ENCODE measurements at regions not wholly inside any gene's neighbourhood (a gene's known extent, or its start where the extent isn't known, plus 50 kb on each side); places are given as distances from the start of the nearest gene placed in this dataset.

DNA sequence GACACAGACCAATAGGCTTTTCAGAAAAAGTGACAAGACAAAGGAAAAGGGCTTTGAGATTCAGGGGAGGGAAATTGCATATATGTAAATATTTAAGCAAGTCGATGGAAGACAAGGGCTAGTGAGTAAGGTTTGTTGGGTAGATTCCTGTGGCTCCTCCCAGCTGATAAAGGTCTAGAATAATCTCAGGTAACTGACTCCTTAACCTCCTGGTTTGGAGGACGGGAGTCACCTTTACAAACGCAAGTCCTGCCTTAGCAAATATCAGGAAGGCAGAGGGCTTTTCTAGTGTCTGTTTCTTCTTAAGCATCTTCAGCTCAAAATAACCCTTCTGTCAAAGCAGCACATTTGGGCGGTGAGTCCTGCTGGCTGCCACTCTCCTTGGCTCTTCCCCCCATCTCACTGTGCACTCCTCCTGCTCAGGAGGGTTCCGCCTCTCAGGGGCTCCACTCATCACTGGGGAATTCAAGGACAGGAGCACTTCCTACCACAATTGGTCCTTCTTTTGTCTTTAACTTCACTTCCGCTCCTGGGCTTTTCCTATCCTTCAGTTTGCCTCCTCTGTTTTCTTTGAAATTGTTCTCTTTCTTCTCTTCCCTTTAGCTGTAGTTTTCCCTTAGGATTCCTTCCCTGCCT is 496.3 kb upstream of the KLF6 start:
- TF ChIP-seq POLR2A (IDR thresholded peaks at IDR 0.05): no peak
- TF ChIP-seq, protein P1, sequence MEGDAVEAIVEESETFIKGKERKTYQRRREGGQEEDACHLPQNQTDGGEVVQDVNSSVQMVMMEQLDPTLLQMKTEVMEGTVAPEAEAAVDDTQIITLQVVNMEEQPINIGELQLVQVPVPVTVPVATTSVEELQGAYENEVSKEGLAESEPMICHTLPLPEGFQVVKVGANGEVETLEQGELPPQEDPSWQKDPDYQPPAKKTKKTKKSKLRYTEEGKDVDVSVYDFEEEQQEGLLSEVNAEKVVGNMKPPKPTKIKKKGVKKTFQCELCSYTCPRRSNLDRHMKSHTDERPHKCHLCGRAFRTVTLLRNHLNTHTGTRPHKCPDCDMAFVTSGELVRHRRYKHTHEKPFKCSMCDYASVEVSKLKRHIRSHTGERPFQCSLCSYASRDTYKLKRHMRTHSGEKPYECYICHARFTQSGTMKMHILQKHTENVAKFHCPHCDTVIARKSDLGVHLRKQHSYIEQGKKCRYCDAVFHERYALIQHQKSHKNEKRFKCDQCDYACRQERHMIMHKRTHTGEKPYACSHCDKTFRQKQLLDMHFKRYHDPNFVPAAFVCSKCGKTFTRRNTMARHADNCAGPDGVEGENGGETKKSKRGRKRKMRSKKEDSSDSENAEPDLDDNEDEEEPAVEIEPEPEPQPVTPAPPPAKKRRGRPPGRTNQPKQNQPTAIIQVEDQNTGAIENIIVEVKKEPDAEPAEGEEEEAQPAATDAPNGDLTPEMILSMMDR (IDR thresholded peaks at IDR 0.05 in 4 of 5, conservative IDR thresholded peaks at IDR 0.05 in 1 of 5): no peak
